HG03575 (cell line): ENCODE measurements at regions not wholly inside any gene's neighbourhood (a gene's known extent, or its start where the extent isn't known, plus 50 kb on each side); places are given as distances from the start of the nearest gene placed in this dataset.
"Not testable (repeated sequence)": the region's sequence is repeated elsewhere in the genome, so short reads cannot be mapped to it uniquely, and the experiment has no call there.

ENCODE experiments used
- ATAC-seq: cut with Tn5 transposase; IDR thresholded peaks from one replicate; pipeline ENCODE4 v1.9.1; 2021; ENCODE audit not compliant: unreplicated experiment, insufficient number of reproducible peaks, low FRiP score; ENCODE audit errors: extremely low read depth

DNA sequence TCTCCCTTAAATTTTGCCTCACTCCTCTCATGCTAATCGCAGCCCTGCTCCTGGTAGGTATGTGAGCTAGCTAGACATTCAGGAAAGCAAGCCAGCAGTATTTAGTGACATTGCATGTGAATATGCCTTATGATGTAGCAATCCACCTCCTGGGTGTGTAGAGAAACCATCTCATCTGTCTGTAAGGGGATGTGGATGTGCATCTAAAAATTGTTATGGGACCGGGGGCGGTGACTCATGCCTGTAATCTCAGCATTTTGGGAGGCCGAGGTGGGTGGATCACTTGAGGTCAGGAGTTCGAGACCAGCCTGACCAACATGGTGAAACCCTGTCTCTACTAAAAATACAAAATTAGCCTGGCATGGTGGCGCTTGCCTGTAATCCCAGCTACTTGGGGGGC, 60.1 kb upstream of the KIT start:
- ATAC-seq, result not testable (repeated sequence)

DNA sequence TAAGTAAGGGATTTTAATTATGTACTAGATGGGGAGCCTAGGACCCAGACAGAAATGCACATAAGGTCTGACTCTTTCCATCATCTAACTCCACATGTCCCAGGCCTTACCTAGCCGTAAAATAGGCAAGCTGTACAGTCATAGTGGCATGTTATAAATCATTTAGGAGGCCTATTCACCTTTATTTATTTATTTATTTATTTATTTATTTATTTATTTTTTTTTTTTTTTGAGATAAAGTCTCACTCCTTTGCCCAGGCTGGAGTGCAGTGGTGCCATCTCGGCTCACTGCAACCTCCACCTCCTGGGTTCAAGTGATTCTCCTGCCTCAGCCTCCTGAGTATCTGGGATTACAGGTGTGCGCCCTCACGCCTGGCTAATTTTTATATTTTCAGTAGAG, 55.6 kb upstream of the KIT start:
- not testable (repeated sequence) for ATAC-seq

DNA sequence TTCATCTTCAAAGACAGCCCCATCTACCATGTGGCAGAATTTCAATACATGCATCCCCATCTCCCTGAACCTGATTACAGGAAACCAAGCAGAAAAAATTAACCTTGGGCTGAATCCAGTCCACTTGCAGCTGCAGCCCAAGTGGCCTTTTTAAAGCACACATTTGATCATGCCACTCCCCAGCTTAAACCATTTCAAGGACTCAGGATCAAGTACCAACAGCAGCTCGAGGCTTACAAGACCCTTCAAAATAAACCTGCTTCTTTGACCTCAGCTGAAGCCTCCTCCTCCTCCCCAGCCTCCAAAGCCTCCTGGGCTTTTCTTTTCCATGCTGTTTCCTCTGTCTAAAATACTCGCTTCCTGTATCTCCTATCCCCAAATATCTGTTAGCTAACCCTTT, 50.7 kb upstream of the KIT start:
- no peak for ATAC-seq

DNA sequence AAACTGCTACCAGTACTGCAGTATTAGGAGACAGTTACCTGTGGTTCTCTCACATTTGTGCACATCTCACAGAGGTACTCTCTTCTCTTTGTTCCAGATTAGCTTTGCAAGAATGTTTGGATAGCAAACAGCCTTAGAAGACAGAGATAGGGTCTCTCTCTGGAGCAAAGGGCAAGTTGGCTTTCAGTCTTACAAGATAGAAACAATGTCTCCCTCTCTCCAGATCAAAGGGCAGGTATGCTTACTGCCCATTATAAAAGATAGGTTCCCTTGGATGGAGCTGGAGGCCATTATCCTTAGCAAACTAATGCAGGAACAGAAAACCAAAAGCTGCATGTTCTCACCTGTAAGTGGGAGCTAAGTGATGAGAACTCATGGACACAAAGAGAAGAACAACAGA, 50.2 kb upstream of the KIT start:
- ATAC-seq, result no peak
